SK-N-SH (cell line): ENCODE measurements at regions not wholly inside any gene's neighbourhood (a gene's known extent, or its start where the extent isn't known, plus 50 kb on each side); places are given as distances from the start of the nearest gene placed in this dataset.

Source experiments
- CTCF ChIA-PET: fragments of 300-600, 350-600 bp; formaldehyde crosslinking; extraction: SDS; loops from one replicate; lab custom pipeline; 2021; lab: Yijun Ruan, JAX
- POLR2A ChIA-PET: fragments of 350-600 bp; sonication (Branson Sonifier 250); formaldehyde crosslinking; extraction: SDS; loops from one replicate; lab custom pipeline; 2020; ENCODE audit warnings: antibody characterized with exemption, inconsistent platforms; lab: Yijun Ruan, JAX
- DNase-seq: peaks from one replicate; pipeline ENCODE4 v3.0.0; 2012
- H2AFZ ChIP-seq: fragments of 200-600 bp; sonication (generic); 2 replicates; pipeline ENCODE4 v1.8.1; 2016; ENCODE audit warnings: antibody characterized with exemption, mild to moderate bottlenecking, low read depth
- H3F3A ChIP-seq: fragments of 200-600 bp; sonication (generic); replicated peaks from 2 replicates; pipeline ENCODE3; 2016; ENCODE audit warnings: antibody characterized with exemption, mild to moderate bottlenecking; ENCODE audit not compliant: insufficient read depth
- H3K27ac ChIP-seq, 2 experiments: fragments of 200-500 bp in 1 of 2; fragments of 200-600 bp in 1 of 2; sonication (Bioruptor generic) in 1 of 2; sonication (generic), shearing (Covaris generic) in 1 of 2; 2 replicates each; pipeline versions ENCODE4 v1.5.1 to v1.6.1; 2014 to 2016; ENCODE audit warnings: low read depth in 2 of 2, inconsistent platforms in 1 of 2, low read length in 1 of 2, mild to moderate bottlenecking in 1 of 2, mixed read lengths in 1 of 2
- H3K27me3 ChIP-seq: fragments of 200-600 bp; sonication (generic), shearing (Covaris generic); 2 replicates; pipeline ENCODE4 v1.6.1; 2016; ENCODE audit warnings: mixed run types; ENCODE audit not compliant: insufficient read depth
- H3K36me3 ChIP-seq, 2 experiments: fragments of 200-500 bp in 1 of 2; fragments of 200-600 bp in 1 of 2; sonication (Bioruptor generic) in 1 of 2; sonication (generic) in 1 of 2; replicated peaks in 1 of 2; 2 replicates each; pipeline versions ENCODE3 to v1.5.1; 2014 to 2016; ENCODE audit warnings: low read length in 1 of 2, mild to moderate bottlenecking in 1 of 2; ENCODE audit not compliant: insufficient read depth in 2 of 2, control insufficient read depth in 1 of 2
- H3K4me1 ChIP-seq, 2 experiments: fragments of 200-500 bp in 1 of 2; fragments of 200-600 bp in 1 of 2; sonication (Bioruptor generic) in 1 of 2; sonication (generic), shearing (Covaris generic) in 1 of 2; 2 replicates each; pipeline versions ENCODE4 v1.5.1 to v1.6.1; 2014 to 2016; ENCODE audit warnings: low read depth in 1 of 2, low read length in 1 of 2, mixed run types in 1 of 2; ENCODE audit not compliant: insufficient read depth in 2 of 2, control insufficient read depth in 1 of 2
- H3K4me2 ChIP-seq: fragments of 200-600 bp; sonication (generic), shearing (Covaris generic); 2 replicates; pipeline ENCODE4 v1.6.1; 2017; ENCODE audit warnings: mixed run types
- H3K4me3 ChIP-seq, 2 experiments: fragments of 200-500 bp in 1 of 2; fragments of 200-600 bp in 1 of 2; sonication (Bioruptor generic) in 1 of 2; sonication (generic), shearing (Covaris generic) in 1 of 2; 2 replicates each; pipeline versions ENCODE4 v1.5.1 to v1.8.1; 2014 to 2016; ENCODE audit warnings: low read depth in 2 of 2, inconsistent platforms in 1 of 2, low read length in 1 of 2, mild to moderate bottlenecking in 1 of 2, mixed read lengths in 1 of 2, moderate library complexity in 1 of 2
- H3K79me2 ChIP-seq: fragments of 200-600 bp; sonication (generic); 2 replicates; pipeline ENCODE4 v1.8.1; 2017; ENCODE audit warnings: mild to moderate bottlenecking; ENCODE audit not compliant: insufficient read depth
- H3K9ac ChIP-seq: fragments of 200-600 bp; sonication (generic); 2 replicates; pipeline ENCODE4 v1.6.1; 2017; ENCODE audit warnings: mixed run types
- H3K9me2 ChIP-seq: fragments of 200-600 bp; sonication (generic); 2 replicates; pipeline ENCODE4 v1.6.1; 2017; ENCODE audit warnings: mixed run types
- H3K9me3 ChIP-seq: fragments of 200-600 bp; sonication (generic); 2 replicates; pipeline ENCODE4 v1.6.1; 2017; ENCODE audit warnings: mixed run types, mild to moderate bottlenecking, moderate library complexity
- H4K20me1 ChIP-seq: fragments of 200-600 bp; sonication (generic); 2 replicates; pipeline ENCODE4 v1.6.1; 2017; ENCODE audit warnings: mild to moderate bottlenecking, mixed run types; ENCODE audit not compliant: insufficient read depth
- CHD2 ChIP-seq: fragments of 150-350 bp; IDR thresholded peaks from 2 replicates; pipeline ENCODE4 v1.6.1; 2018; ENCODE audit warnings: low read length; ENCODE audit not compliant: partially characterized antibody
- ELF1 ChIP-seq: IDR thresholded peaks from 2 replicates; pipeline ENCODE4 v1.4.0; 2012
- EP300 ChIP-seq, 2 experiments: IDR thresholded peaks; 2 replicates each; pipeline versions ENCODE4 v1.4.0 to v1.6.1; 2012; ENCODE audit warnings: borderline replicate concordance in 1 of 2, low read depth in 1 of 2, low read length in 1 of 2
- EZH2phosphoT487 ChIP-seq: fragments of 200-600 bp; sonication (generic); IDR thresholded peaks from 2 replicates; pipeline ENCODE4 v1.6.1; 2017; ENCODE audit warnings: low read depth, mixed run types, mild to moderate bottlenecking, antibody characterized with exemption, moderate library complexity, borderline replicate concordance
- FOSL2 ChIP-seq: IDR thresholded peaks from 2 replicates; pipeline ENCODE4 v1.4.0; 2012; ENCODE audit warnings: low read depth, mild to moderate bottlenecking, moderate library complexity, borderline replicate concordance
- FOXJ3 ChIP-seq: sonication (generic); formaldehyde crosslinking; IDR thresholded peaks from 2 replicates; pipeline ENCODE4 v1.5.1; 2020; ENCODE audit warnings: mild to moderate bottlenecking, missing genetic modification reagents
- FOXM1 ChIP-seq: IDR thresholded peaks from 2 replicates; pipeline ENCODE4 v1.4.0; 2012; ENCODE audit warnings: low read depth, mild to moderate bottlenecking
- NRF1 ChIP-seq: IDR thresholded peaks from 2 replicates; pipeline ENCODE4 v1.6.1; 2012; ENCODE audit warnings: low read depth, mild to moderate bottlenecking, low read length
- POLR2AphosphoS5 ChIP-seq: IDR thresholded peaks from 2 replicates; pipeline ENCODE4 v1.6.1; 2012; ENCODE audit warnings: low read depth, low read length
- RAD21 ChIP-seq: IDR thresholded peaks from 2 replicates; pipeline ENCODE4 v1.6.1; 2012; ENCODE audit warnings: mild to moderate bottlenecking, low read length
- RCOR1 ChIP-seq: fragments of 150-350 bp; IDR thresholded peaks from 2 replicates; pipeline ENCODE4 v1.6.1; 2017; ENCODE audit warnings: antibody characterized with exemption, low read length
- RFX5 ChIP-seq: IDR thresholded peaks from 2 replicates; pipeline ENCODE4 v1.6.1; 2012; ENCODE audit warnings: mild to moderate bottlenecking, improper control_type of control experiment, low read length
- SIN3A ChIP-seq: IDR thresholded peaks from 2 replicates; pipeline ENCODE4 v1.6.1; 2012; ENCODE audit warnings: low read depth, mild to moderate bottlenecking, low read length, moderate library complexity, borderline replicate concordance
- TAF1 ChIP-seq: IDR thresholded peaks from 2 replicates; pipeline ENCODE4 v1.6.1; 2012; ENCODE audit warnings: low read depth, mild to moderate bottlenecking, low read length, moderate library complexity, borderline replicate concordance
- TCF12 ChIP-seq: IDR thresholded peaks from 2 replicates; pipeline ENCODE4 v1.4.0; 2012
- YY1 ChIP-seq: IDR thresholded peaks from 2 replicates; pipeline ENCODE4 v1.4.0; 2012; ENCODE audit warnings: low read depth, mild to moderate bottlenecking
- WGBS: methylation state at CpG from one replicate; pipeline ENCODE4 v1.1.6; 2017; ENCODE audit warnings: low lambda C conversion rate; 5-methylcytosine and 5-hydroxymethylcytosine counted together
- TF ChIP-seq, protein P1 (sequence below): fragments of 150-350 bp; IDR thresholded peaks from 2 replicates; pipeline ENCODE4 v1.6.1; 2016; ENCODE audit warnings: mild to moderate bottlenecking, low read depth, low read length
- TF ChIP-seq, protein P2 (sequence below): IDR thresholded peaks from 2 replicates; pipeline ENCODE4; 2012
- TF ChIP-seq, protein P3 (sequence below): IDR thresholded peaks from 2 replicates; pipeline ENCODE4 v1.4.0; 2012; ENCODE audit warnings: low read depth, borderline replicate concordance
- TF ChIP-seq, protein P4 (sequence below): fragments of 200-600 bp; sonication (generic); IDR thresholded peaks from 2 replicates; pipeline ENCODE4 v1.6.1; 2017; ENCODE audit warnings: antibody characterized with exemption, mild to moderate bottlenecking, moderate library complexity

DNA sequence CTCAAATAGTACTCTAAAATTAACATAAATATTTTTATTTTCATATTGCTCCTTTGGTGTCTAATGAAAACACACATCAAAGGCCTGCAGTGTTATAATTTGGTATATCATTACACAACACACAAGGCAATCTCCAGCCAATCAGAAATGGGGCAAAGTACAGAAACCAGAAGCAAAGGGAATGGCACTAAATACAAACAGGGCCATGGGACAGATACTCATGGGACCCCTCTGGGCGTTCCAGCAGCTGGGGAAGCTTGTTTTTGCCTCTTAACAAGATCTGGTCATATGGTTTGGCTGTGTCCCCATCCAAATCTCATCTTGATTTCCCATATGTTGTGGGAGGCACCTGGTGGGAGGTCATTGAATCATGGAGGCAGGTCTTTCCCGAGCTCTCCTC is 551.8 kb upstream of the NRP1 start:
- POLR2A ChIA-PET: no interaction called here
- CTCF ChIA-PET: interaction anchor here (1.2 kb wide), 1 partner anchor 14 kb away, joined by 3 read pairs; no protein-coding TSS in a partner anchor

DNA sequence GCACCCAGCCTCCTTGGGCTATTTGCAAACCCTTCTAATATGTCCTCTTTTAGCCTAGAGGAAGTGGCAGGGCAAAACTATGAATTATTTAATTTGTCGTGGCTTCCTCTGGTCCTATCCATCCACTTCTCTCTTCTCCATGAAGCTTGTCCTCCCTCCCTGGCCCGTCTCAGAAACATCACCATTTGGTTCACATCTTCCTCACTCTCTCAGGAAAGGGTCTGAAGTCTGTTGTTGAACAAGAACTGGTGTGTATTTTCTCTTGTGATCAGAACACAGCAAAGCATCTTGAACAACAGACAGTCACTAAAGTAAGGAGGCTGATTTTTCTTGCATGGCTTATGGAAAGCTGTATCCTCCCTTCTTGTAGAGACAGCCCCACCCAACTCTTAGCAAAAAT is 550.1 kb upstream of the NRP1 start:
- Histone ChIP-seq H3K4me3 (no peak overlapping the region), H3K27me3 (no peaks in the 10 kb centered on the region), H3K4me1 (no peaks in the 10 kb centered on the region), H3K79me2 (no peaks in the 10 kb centered on the region), H3F3A (no peaks in the 10 kb centered on the region), H3K9ac (no peak overlapping the region), H4K20me1 (no peaks in the 10 kb centered on the region), H2AFZ (no peak overlapping the region), H3K27ac (no peak overlapping the region), H3K9me3 (no peaks in the 10 kb centered on the region), H3K4me2 (no peak overlapping the region), H3K36me3 (no peaks in the 10 kb centered on the region), H3K9me2 (no peaks in the 10 kb centered on the region)
- TF ChIP-seq RFX5 (no peak), SIN3A (no peak), ELF1 (no peak), CHD2 (no peak), EZH2phosphoT487 (no peak), EP300 (IDR thresholded peaks at IDR 0.05; ENCODE audit: borderline replicate concordance in 1 of 2, low read depth in 1 of 2, low read length in 1 of 2) (no peak), FOXJ3 (no peak), NRF1 (no peak), YY1 (no peak), FOXM1 (no peak), POLR2AphosphoS5 (no peak)
- TF ChIP-seq, protein P1, sequence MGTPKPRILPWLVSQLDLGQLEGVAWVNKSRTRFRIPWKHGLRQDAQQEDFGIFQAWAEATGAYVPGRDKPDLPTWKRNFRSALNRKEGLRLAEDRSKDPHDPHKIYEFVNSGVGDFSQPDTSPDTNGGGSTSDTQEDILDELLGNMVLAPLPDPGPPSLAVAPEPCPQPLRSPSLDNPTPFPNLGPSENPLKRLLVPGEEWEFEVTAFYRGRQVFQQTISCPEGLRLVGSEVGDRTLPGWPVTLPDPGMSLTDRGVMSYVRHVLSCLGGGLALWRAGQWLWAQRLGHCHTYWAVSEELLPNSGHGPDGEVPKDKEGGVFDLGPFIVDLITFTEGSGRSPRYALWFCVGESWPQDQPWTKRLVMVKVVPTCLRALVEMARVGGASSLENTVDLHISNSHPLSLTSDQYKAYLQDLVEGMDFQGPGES: no peak
- TF ChIP-seq, protein P2, sequence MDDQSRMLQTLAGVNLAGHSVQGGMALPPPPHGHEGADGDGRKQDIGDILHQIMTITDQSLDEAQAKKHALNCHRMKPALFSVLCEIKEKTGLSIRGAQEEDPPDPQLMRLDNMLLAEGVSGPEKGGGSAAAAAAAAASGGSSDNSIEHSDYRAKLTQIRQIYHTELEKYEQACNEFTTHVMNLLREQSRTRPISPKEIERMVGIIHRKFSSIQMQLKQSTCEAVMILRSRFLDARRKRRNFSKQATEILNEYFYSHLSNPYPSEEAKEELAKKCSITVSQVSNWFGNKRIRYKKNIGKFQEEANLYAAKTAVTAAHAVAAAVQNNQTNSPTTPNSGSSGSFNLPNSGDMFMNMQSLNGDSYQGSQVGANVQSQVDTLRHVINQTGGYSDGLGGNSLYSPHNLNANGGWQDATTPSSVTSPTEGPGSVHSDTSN: no peak
- CTCF ChIA-PET: interaction anchor here (1.6 kb wide), 1 partner anchor 550 kb away, joined by 3 read pairs; the partner anchor contains the start of gene NRP1
- DNase-seq: no peak
- WGBS: 72% methylated on average over 2 of the region's 2 CpGs
- POLR2A ChIA-PET: no interaction called here

More for the DNA sequence above, 551.8 kb upstream of the NRP1 start:
- Histone ChIP-seq H2AFZ (no peak overlapping the region), H3K4me3 (no peak overlapping the region), H3K9me3 (no peaks in the 10 kb centered on the region), H4K20me1 (no peaks in the 10 kb centered on the region), H3K79me2 (no peaks in the 10 kb centered on the region), H3F3A (no peaks in the 10 kb centered on the region), H3K4me2 (no peak overlapping the region), H3K9me2 (no peaks in the 10 kb centered on the region), H3K36me3 (no peaks in the 10 kb centered on the region), H3K27ac (no peak overlapping the region), H3K27me3 (no peaks in the 10 kb centered on the region), H3K4me1 (no peaks in the 10 kb centered on the region), H3K9ac (no peak overlapping the region)
- peak; percentile 33 for DNase-seq
- WGBS: 58% methylated on average over 2 of the region's 2 CpGs
- TF ChIP-seq RFX5 (no peak), EP300 (IDR thresholded peaks at IDR 0.05; ENCODE audit: borderline replicate concordance in 1 of 2, low read depth in 1 of 2, low read length in 1 of 2) (peak in 1 of 2 experiments; percentile 52; a peak in 1 of 4 replicates), FOSL2 (no peak), RCOR1 (0 out of 2 replicates have a peak, but pooled peaks have one; percentile 15), FOXM1 (no peak), TAF1 (no peak), TCF12 (no peak), RAD21 (no peak), POLR2AphosphoS5 (no peak)
- TF ChIP-seq, protein P3, sequence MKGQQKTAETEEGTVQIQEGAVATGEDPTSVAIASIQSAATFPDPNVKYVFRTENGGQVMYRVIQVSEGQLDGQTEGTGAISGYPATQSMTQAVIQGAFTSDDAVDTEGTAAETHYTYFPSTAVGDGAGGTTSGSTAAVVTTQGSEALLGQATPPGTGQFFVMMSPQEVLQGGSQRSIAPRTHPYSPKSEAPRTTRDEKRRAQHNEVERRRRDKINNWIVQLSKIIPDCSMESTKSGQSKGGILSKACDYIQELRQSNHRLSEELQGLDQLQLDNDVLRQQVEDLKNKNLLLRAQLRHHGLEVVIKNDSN: no peak
- TF ChIP-seq, protein P2: no peak
- TF ChIP-seq, protein P4, sequence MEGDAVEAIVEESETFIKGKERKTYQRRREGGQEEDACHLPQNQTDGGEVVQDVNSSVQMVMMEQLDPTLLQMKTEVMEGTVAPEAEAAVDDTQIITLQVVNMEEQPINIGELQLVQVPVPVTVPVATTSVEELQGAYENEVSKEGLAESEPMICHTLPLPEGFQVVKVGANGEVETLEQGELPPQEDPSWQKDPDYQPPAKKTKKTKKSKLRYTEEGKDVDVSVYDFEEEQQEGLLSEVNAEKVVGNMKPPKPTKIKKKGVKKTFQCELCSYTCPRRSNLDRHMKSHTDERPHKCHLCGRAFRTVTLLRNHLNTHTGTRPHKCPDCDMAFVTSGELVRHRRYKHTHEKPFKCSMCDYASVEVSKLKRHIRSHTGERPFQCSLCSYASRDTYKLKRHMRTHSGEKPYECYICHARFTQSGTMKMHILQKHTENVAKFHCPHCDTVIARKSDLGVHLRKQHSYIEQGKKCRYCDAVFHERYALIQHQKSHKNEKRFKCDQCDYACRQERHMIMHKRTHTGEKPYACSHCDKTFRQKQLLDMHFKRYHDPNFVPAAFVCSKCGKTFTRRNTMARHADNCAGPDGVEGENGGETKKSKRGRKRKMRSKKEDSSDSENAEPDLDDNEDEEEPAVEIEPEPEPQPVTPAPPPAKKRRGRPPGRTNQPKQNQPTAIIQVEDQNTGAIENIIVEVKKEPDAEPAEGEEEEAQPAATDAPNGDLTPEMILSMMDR: no peak
